ENCODE measurements at regions not wholly inside any gene's neighbourhood (a gene's known extent, or its start where the extent isn't known, plus 50 kb on each side); places are given as distances from the start of the nearest gene placed in this dataset.
"Not testable (repeated sequence)": the region's sequence is repeated elsewhere in the genome, so short reads cannot be mapped to it uniquely, and the experiment has no call there.

DNA sequence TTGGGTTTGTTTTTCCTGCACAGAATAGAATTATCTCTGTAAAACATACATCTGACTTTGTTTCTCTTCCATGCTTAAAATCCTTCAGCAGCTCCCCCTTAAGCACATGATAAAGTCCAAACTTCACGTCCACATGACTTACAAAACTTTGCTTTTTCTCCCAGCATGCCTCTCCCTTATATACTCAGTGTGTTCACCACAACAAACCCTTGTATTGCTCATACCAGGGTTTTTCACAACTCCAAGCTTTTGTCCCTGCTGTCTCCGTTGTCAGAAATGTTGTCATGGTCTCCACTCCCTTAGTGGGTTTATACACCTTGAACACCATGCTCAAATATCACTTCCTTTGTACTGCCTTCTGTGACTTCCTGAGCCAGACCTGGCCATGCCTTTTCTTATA, 91.1 kb upstream of the MITF start:
- H3K27ac ChIP-seq, result no peak overlapping the region
- DNase-seq (ENCODE audit: low read depth, low spot score), result no peak

GRCh38 chr3:69647511-69648110, 91.7 kb upstream of the MITF start:
- DNase-seq (ENCODE audit: low read depth, low spot score), result no peak
- no peak overlapping the region for H3K27ac ChIP-seq

- DNase-seq (ENCODE audit: low read depth, low spot score), result no peak
- H3K27ac ChIP-seq, result no peak overlapping the region
These were observed 92.2 kb upstream of the MITF start for GRCh38 chr3:69647081-69647480.

- no peak for DNase-seq (ENCODE audit: low read depth, low spot score)
These were observed 92.8 kb upstream of the MITF start for GRCh38 chr3:69646287-69647067.

DNA sequence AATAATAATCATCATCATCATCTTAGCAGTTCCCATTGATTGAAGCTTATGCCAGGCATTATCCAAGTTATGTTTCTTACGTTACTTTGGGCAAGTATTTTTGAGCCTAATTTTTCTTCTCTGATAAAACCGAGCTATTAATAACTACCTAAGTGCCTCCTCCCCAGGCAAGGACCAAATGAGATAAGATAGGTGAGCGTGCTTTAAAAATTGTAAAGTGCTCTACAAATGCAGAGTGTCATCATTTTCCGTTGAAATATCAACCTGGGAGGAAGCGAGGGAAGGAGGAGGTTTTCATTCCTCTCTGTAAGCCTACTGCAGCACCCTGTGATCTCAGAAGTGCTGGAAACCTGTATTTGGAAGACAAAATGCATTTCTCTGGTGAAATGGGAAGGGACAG, 96.7 kb upstream of the MITF start:
- no peak overlapping the region for H3K27ac ChIP-seq
- no peak for DNase-seq (ENCODE audit: low read depth, low spot score)

More at GRCh38 chr3:69646287-69647067, 92.8 kb upstream of the MITF start:
- H3K27ac ChIP-seq, result no peak overlapping the region

GRCh38 chr3:69639851-69640250, 99.4 kb upstream of the MITF start:
- H3K27ac ChIP-seq, result no peak overlapping the region
- no peak for DNase-seq (ENCODE audit: low read depth, low spot score)

DNA sequence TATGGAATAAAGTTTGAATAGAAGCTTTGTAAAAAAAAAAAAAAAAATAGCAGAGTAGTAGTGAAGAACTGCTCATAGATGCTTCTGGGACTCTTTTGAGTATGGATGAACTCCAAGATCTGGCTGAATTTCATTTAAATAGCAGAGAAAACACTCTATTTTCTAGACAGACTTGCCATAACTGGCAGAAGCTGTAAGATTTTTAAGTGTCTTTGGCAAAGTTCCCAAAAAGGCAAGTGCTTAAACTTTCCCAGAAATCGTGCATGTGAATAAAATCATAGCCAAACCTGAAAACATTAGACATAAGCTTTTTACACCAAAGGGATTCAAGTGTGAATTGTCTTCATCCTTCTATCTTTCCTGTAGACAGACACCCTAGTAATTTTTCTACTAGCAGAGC, 110.3 kb upstream of the MITF start:
- no peak for DNase-seq (ENCODE audit: low read depth, low spot score)
- H3K27ac ChIP-seq, result no peak overlapping the region

GRCh38 chr3:69613286-69613685, 126.0 kb upstream of the MITF start:
- no peak overlapping the region for H3K27ac ChIP-seq
- no peak for DNase-seq (ENCODE audit: low read depth, low spot score)

GRCh38 chr3:69612791-69613190, 126.5 kb upstream of the MITF start:
- H3K27ac ChIP-seq, result no peak overlapping the region
- DNase-seq (ENCODE audit: low read depth, low spot score), result no peak

DNA sequence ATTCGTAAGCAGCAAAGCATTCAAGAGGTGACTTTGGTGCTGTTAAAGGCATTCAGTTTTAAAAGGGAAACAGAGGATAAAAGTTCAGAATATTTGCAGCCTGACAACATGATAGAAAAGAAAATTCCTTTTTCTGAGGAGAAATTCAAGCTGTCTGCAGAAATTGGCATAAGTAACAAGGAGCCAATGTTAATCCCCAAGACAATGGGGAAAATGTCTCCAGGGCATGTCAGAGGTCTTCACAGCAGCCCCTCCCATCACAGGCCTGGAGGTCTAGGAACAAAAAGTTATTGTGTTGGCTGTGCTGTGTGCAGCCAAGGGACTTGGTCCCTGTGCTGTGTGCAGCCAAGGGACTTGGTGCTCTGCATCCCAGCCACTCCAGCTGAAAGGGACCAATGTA, 129.7 kb upstream of the MITF start:
- H3K27ac ChIP-seq; DNase-seq (ENCODE audit: low read depth, low spot score): not testable (repeated sequence)

DNA sequence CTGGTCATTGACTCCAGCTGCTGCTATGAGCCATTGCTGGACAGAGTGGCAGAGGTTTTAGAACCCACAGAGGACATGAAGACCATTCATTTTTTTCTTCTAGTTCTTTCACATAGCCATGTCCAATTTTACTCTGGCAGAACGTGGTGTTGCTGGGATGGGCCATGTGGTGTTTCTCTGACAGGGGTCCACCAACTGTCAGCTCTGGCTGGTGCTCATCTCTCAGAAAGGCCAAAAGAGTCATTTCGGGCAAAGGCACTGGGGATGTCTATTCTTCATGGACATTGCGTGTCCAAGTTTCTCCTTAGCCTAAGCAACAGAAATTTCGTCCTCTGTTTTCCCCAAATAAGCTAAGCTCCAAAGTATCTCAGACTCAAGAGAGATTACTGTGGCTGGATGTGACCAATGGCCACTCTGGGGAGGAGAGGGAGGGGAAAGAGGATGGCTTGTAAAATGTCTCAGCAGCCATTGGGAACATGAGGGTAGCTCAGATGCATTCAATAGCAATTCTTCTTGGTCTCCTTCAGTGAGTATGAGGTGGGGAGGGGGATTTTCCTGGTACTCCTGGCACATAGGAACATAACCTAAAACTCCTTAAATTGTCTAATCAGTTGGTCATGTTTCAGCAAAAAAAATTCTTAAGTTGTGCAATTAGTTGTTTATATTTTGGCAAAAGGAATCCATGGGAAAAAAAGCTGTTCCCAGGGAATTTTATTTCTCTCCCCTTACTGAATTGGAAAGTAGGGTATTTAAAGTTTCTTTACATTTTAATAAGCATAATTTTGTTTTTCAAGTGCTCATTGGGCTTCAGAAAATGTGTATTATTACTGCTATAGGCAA, 131.6 kb upstream of the MITF start:
- H3K27ac ChIP-seq, result no peak overlapping the region

GRCh38 chr3:69605867-69606266, 133.4 kb upstream of the MITF start:
- no peak overlapping the region for H3K27ac ChIP-seq
- no peak for DNase-seq (ENCODE audit: low read depth, low spot score)

More for the DNA sequence above, 131.6 kb upstream of the MITF start:
- DNase-seq (ENCODE audit: low read depth, low spot score), result no peak

GRCh38 chr3:69604735-69605450, 134.4 kb upstream of the MITF start:
- no peak overlapping the region for H3K27ac ChIP-seq
- no peak for DNase-seq (ENCODE audit: low read depth, low spot score)

DNA sequence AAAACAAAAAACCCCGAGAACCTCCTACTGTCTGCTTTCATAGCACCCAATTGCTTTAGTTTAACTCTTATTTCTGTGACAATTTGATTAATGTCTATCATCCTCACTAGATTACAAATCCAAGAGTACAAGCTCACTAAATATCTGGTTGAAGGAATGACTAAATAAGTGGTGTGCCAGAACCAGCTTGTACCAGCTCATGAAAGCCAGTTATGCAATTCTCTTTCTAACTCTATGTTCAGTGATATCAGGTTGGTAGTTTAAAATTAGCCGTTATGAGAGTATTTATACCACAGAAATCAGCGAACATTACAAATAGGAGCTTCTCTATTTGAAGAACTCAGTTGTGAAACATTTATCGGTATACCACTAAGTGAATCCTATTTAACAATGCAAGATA, 137.2 kb upstream of the MITF start:
- no peak overlapping the region for H3K27ac ChIP-seq
- DNase-seq (ENCODE audit: low read depth, low spot score), result no peak

GRCh38 chr3:69594286-69594685, 145.0 kb upstream of the MITF start:
- DNase-seq (ENCODE audit: low read depth, low spot score), result no peak

GRCh38 chr3:69591164-69591736, 148.0 kb upstream of the MITF start:
- no peak overlapping the region for H3K27ac ChIP-seq
- DNase-seq (ENCODE audit: low read depth, low spot score), result no peak

More at GRCh38 chr3:69594286-69594685, 145.0 kb upstream of the MITF start:
- no peak overlapping the region for H3K27ac ChIP-seq

DNA sequence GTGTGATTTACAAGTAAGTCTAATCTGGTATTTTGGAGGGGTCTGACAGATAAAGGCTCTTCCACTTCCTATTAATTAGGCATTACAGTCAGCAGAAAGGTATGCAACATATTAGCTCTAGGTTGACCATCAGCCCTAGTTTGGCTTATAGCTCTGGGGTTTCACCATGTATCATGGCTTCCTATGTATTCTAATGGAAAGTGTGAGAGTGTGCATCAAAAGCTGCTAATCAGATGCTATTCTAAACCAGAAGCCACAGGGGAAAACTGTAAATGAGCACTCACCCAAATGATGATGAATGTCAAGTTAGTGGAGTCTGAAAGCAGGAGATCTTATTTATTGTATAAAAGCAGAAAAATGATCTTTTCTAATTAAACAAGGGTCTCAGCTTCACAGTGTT, 149.2 kb upstream of the MITF start:
- DNase-seq (ENCODE audit: low read depth, low spot score), result no peak
- H3K27ac ChIP-seq, result no peak overlapping the region

DNA sequence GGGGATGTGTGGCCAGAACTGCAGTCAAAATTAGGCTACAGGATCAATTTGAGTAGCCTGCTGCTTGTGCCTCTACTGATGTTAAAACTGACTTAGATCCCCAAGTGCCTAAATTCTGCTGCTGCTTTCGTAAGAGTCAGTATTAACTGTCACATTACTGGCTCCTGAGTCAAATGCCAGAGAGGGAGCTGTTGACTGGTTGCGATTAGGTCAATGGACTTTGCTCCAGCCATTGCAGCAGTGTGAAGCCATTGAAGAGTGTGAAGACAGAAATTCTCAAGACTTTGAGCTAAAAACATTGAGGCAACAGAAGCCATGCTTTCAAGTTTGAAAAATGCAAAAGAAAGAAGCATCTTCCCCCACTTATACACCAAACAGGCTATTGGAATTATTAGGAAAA, 151.1 kb upstream of the MITF start:
- no peak for DNase-seq (ENCODE audit: low read depth, low spot score)
- H3K27ac ChIP-seq, result no peak overlapping the region

- no peak overlapping the region for H3K27ac ChIP-seq
- DNase-seq (ENCODE audit: low read depth, low spot score), result no peak
These were observed 153.8 kb upstream of the MITF start for GRCh38 chr3:69585472-69585871.

GRCh38 chr3:69582044-69582443, 157.2 kb upstream of the MITF start:
- no peak overlapping the region for H3K27ac ChIP-seq
- no peak for DNase-seq (ENCODE audit: low read depth, low spot score)

Data from epithelial cell of prostate (primary cell).